IMR-90 (cell line): ENCODE measurements at regions not wholly inside any gene's neighbourhood (a gene's known extent, or its start where the extent isn't known, plus 50 kb on each side); places are given as distances from the start of the nearest gene placed in this dataset.

ENCODE experiments used
- ATAC-seq: fragments of 200-7000 bp; cut with Tn5 transposase; 2 replicates; pipeline ENCODE4 v1.9.1; 2020; ENCODE audit warnings: low read depth, mild to moderate bottlenecking, moderate library complexity
- BruUV-seq: library from RNA; stranded (reverse); fragments of 400-500 nt; replicated peaks from 2 replicates; lab custom pipeline; 2021; lab: Mats Ljungman, UMichigan
- CTCF ChIA-PET: fragments of 300-600 bp; formaldehyde crosslinking; extraction: SDS; loops from one replicate; lab custom pipeline; 2021; ENCODE audit warnings: antibody characterized with exemption; lab: Yijun Ruan, JAX
- POLR2A ChIA-PET: fragments of 300-600 bp; sonication (Branson Sonifier 250); formaldehyde crosslinking; loops from one replicate; lab custom pipeline; 2022; ENCODE audit warnings: antibody characterized with exemption; ENCODE audit not compliant: unreplicated experiment; lab: Charles Lee
- DNase-seq: peaks from one replicate; pipeline ENCODE4 v3.0.0; 2013
- H2AFZ ChIP-seq: replicated peaks from 2 replicates; pipeline ENCODE3; 2013; ENCODE audit warnings: low read length, mild to moderate bottlenecking; ENCODE audit not compliant: poor library complexity
- H2AK5ac ChIP-seq: 2 replicates; pipeline ENCODE4 v1.6.1; 2013; ENCODE audit warnings: low read depth, low read length, inconsistent platforms
- H2AK9ac ChIP-seq: replicated peaks from 2 replicates; pipeline ENCODE3; 2013; ENCODE audit warnings: mild to moderate bottlenecking, low read depth, low read length, moderate library complexity; ENCODE audit not compliant: poor library complexity
- H2BK120ac ChIP-seq: 2 replicates; pipeline ENCODE4 v1.6.1; 2013; ENCODE audit warnings: low read depth, low read length, inconsistent platforms
- H2BK15ac ChIP-seq: 3 replicates; pipeline ENCODE4 v1.6.1; 2013; ENCODE audit warnings: low read depth, low read length, inconsistent platforms
- H2BK20ac ChIP-seq: 2 replicates; pipeline ENCODE4 v1.6.1; 2013; ENCODE audit warnings: low read depth, mild to moderate bottlenecking, inconsistent platforms, low read length, moderate library complexity
- H2BK5ac ChIP-seq: 2 replicates; pipeline ENCODE4 v1.6.1; 2013; ENCODE audit warnings: mild to moderate bottlenecking, low read depth, low read length, inconsistent platforms; ENCODE audit not compliant: poor library complexity, severe bottlenecking
- H3K14ac ChIP-seq: replicated peaks from 2 replicates; pipeline ENCODE4 v1.6.1; 2013; ENCODE audit warnings: low read depth, low read length, inconsistent platforms
- H3K18ac ChIP-seq: 2 replicates; pipeline ENCODE4 v1.6.1; 2013; ENCODE audit warnings: low read depth, low read length, control low read depth
- H3K23ac ChIP-seq: 2 replicates; pipeline ENCODE4 v1.6.1; 2013; ENCODE audit warnings: low read depth, low read length, inconsistent platforms
- H3K27ac ChIP-seq: 2 replicates; pipeline ENCODE4 v1.5.1; 2013; ENCODE audit warnings: mild to moderate bottlenecking, control low read depth, low read length; ENCODE audit not compliant: insufficient read depth
- H3K27me3 ChIP-seq: 2 replicates; pipeline ENCODE4 v1.6.1; 2013; ENCODE audit warnings: low read length; ENCODE audit not compliant: control insufficient read depth, insufficient read depth
- H3K36me3 ChIP-seq: 2 replicates; pipeline ENCODE4 v1.6.1; 2013; ENCODE audit warnings: low read length, mixed read lengths; ENCODE audit not compliant: control insufficient read depth, insufficient read depth
- H3K4ac ChIP-seq: 2 replicates; pipeline ENCODE4 v1.6.1; 2013; ENCODE audit warnings: low read depth, low read length, inconsistent platforms
- H3K4me1 ChIP-seq: 2 replicates; pipeline ENCODE4 v1.6.1; 2013; ENCODE audit warnings: low read length, mixed read lengths; ENCODE audit not compliant: control insufficient read depth, insufficient read depth
- H3K4me2 ChIP-seq: 2 replicates; pipeline ENCODE4 v1.6.1; 2013; ENCODE audit warnings: low read depth, mild to moderate bottlenecking, control low read depth, low read length, moderate library complexity
- H3K4me3 ChIP-seq: 2 replicates; pipeline ENCODE4 v1.5.1; 2013; ENCODE audit warnings: low read depth, mild to moderate bottlenecking, control low read depth, low read length, moderate library complexity; ENCODE audit not compliant: insufficient read depth
- H3K56ac ChIP-seq: 2 replicates; pipeline ENCODE4 v1.6.1; 2013; ENCODE audit warnings: low read length, inconsistent platforms; ENCODE audit not compliant: insufficient read depth; ENCODE audit errors: extremely low read depth
- H3K79me1 ChIP-seq, 2 experiments: 2 replicates each; pipeline ENCODE4 v1.6.1; 2013; ENCODE audit warnings: low read length in 2 of 2, inconsistent platforms in 1 of 2, low read depth in 1 of 2
- H3K9ac ChIP-seq: 2 replicates; pipeline ENCODE4 v1.6.1; 2013; ENCODE audit warnings: low read depth, low read length, control low read depth
- H3K9me1 ChIP-seq: 2 replicates; pipeline ENCODE4 v1.6.1; 2013; ENCODE audit warnings: low read length, inconsistent platforms; ENCODE audit not compliant: insufficient read depth
- H3K9me3 ChIP-seq: 2 replicates; pipeline ENCODE4 v1.6.1; 2013; ENCODE audit warnings: low read length; ENCODE audit not compliant: control insufficient read depth, insufficient read depth
- H4K20me1 ChIP-seq: 2 replicates; pipeline ENCODE4 v1.6.1; 2013; ENCODE audit warnings: low read length, inconsistent platforms; ENCODE audit not compliant: insufficient read depth
- H4K5ac ChIP-seq: 2 replicates; pipeline ENCODE4 v1.6.1; 2013; ENCODE audit warnings: mild to moderate bottlenecking, low read depth, low read length, control low read depth
- H4K8ac ChIP-seq, 2 experiments: 2 replicates each; pipeline ENCODE4 v1.6.1; 2013; ENCODE audit warnings: low read depth in 2 of 2, low read length in 2 of 2, control low read depth in 1 of 2, inconsistent platforms in 1 of 2
- H4K91ac ChIP-seq: 2 replicates; pipeline ENCODE4 v1.6.1; 2013; ENCODE audit warnings: low read depth, low read length, inconsistent platforms; ENCODE audit not compliant: insufficient read depth
- BHLHE40 ChIP-seq: fragments of 150-350 bp; IDR thresholded peaks from 2 replicates; pipeline ENCODE4 v1.6.1; 2016; ENCODE audit warnings: mild to moderate bottlenecking, low read depth, low read length
- CEBPB ChIP-seq: IDR thresholded peaks from 2 replicates; pipeline ENCODE4 v1.6.1; 2012; ENCODE audit warnings: low read depth, low read length, improper control_type of control experiment
- CHD1 ChIP-seq: IDR thresholded peaks from 2 replicates; pipeline ENCODE4 v1.6.1; 2012; ENCODE audit warnings: low read depth, low read length, improper control_type of control experiment
- FOS ChIP-seq: fragments of 150-350 bp; IDR thresholded peaks from 2 replicates; pipeline ENCODE4 v1.6.1; 2016; ENCODE audit warnings: low read depth, low read length
- MAFK ChIP-seq: IDR thresholded peaks from 2 replicates; pipeline ENCODE4 v1.6.1; 2012; ENCODE audit warnings: low read depth, low read length, improper control_type of control experiment
- MAZ ChIP-seq: IDR thresholded peaks from 2 replicates; pipeline ENCODE4 v1.6.1; 2012; ENCODE audit warnings: low read depth, mild to moderate bottlenecking, low read length, improper control_type of control experiment, moderate library complexity, borderline replicate concordance
- MXI1 ChIP-seq: IDR thresholded peaks from 2 replicates; pipeline ENCODE4 v1.6.1; 2012; ENCODE audit warnings: low read depth, mild to moderate bottlenecking, low read length, moderate library complexity, borderline replicate concordance
- NFE2L2 ChIP-seq: fragments of 150-350 bp; IDR thresholded peaks from 2 replicates; pipeline ENCODE4 v1.6.1; 2016; ENCODE audit warnings: low read depth, mild to moderate bottlenecking, low read length
- POLR2A ChIP-seq: IDR thresholded peaks from 2 replicates; pipeline ENCODE4 v1.6.1; 2012; ENCODE audit warnings: mild to moderate bottlenecking, low read depth, low read length
- RAD21 ChIP-seq: IDR thresholded peaks from 2 replicates; pipeline ENCODE4 v1.6.1; 2012; ENCODE audit warnings: low read length, improper control_type of control experiment
- RCOR1 ChIP-seq: IDR thresholded peaks from 2 replicates; pipeline ENCODE4 v1.6.1; 2012; ENCODE audit warnings: mild to moderate bottlenecking, low read length, improper control_type of control experiment; ENCODE audit not compliant: insufficient replicate concordance
- RFX5 ChIP-seq: IDR thresholded peaks from 2 replicates; pipeline ENCODE4 v1.8.0; 2012; ENCODE audit warnings: low read depth, mild to moderate bottlenecking, low read length, moderate library complexity
- SMC3 ChIP-seq: fragments of 150-350 bp; IDR thresholded peaks from 2 replicates; pipeline ENCODE4 v1.6.1; 2016; ENCODE audit warnings: low read depth, mild to moderate bottlenecking, antibody characterized with exemption, low read length, moderate library complexity
- WGBS, 2 experiments: methylation state at CpG; one replicate each; pipeline versions ENCODE4 v1.1.5 to v1.1.7; 2013; ENCODE audit warnings: missing lambda C conversion rate in 2 of 2; ENCODE audit not compliant: insufficient read length in 1 of 2; ENCODE audit errors: extremely low coverage in 2 of 2; 5-methylcytosine and 5-hydroxymethylcytosine counted together
- dilution Hi-C: fragments of 300-500 bp; cut with HindIII; formaldehyde crosslinking; loops from one replicate; pipeline ENCODE4 v1.14.3; 2018; ENCODE audit warnings: low sequenced_read_pairs; ENCODE audit not compliant: unreplicated experiment
- in situ Hi-C: fragments of 300-500 bp; cut with MboI; formaldehyde crosslinking; loops from 3 replicates; pipeline ENCODE4 v1.14.3; 2019; ENCODE audit warnings: low sequenced_read_pairs, inconsistent platforms, mixed read lengths
- intact Hi-C: fragments of 100-400 bp; cut with micrococcal nuclease; formaldehyde crosslinking; loops from 2 replicates; pipeline ENCODE4 v1.10.0; 2022
- TF ChIP-seq, protein P1 (sequence below): fragments of 150-350 bp; IDR thresholded peaks from 2 replicates; pipeline ENCODE4 v1.6.1; 2017; ENCODE audit warnings: mild to moderate bottlenecking, antibody characterized with exemption, low read length, low read depth
- TF ChIP-seq, protein P2 (sequence below): conservative IDR thresholded peaks from 2 replicates; pipeline ENCODE4 v1.5.1; 2012; ENCODE audit warnings: mild to moderate bottlenecking, low read depth, low read length, improper control_type of control experiment
- TF ChIP-seq, protein P3 (sequence below): fragments of 150-350 bp; IDR thresholded peaks from 2 replicates; pipeline ENCODE4 v1.6.1; 2016; ENCODE audit warnings: low read depth, mild to moderate bottlenecking, low read length, moderate library complexity, borderline replicate concordance

DNA sequence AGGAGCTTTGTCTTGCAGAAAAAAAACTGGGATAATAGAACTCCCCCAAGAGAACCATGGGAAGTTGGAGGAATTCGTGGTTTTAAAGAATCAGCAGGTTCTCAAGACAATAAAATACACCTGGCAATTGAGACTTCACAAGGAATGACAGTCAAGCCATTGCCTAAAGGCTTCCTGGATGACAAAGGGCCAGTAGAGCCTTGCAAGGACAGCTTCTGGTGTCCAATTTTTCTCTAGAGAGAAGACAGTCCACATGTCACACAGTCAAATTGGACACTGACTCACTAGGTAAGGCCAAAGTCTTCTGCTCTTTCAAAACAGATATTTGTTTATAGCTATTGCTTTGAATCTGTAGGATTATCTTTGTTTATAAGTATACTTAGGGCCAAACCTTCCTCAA, 80.3 kb upstream of the BMP5 start:
- Histone ChIP-seq H3K9ac (no peak overlapping the region), H3K4me1 (no peaks in the 10 kb centered on the region; the same call in 1 of the 2 replicates), H4K91ac (no peak overlapping the region), H3K27me3 (no peaks in the 10 kb centered on the region), H3K4me2 (no peak overlapping the region), H2BK120ac (no peak overlapping the region), H2AK9ac (no peak overlapping the region), H3K9me1 (no peaks in the 10 kb centered on the region), H4K8ac (no peak overlapping the region), H4K5ac (no peak overlapping the region), H3K36me3 (no peaks in the 10 kb centered on the region), H3K27ac (no peak overlapping the region), H2BK5ac (no peak overlapping the region), H2AFZ (no peak overlapping the region), H3K56ac (no peak overlapping the region), H3K4me3 (no peak overlapping the region), H3K14ac (no peak overlapping the region), H3K18ac (no peak overlapping the region), H3K9me3 (no peaks in the 10 kb centered on the region; the same call in 1 of the 2 replicates), H2BK20ac (no peak overlapping the region), H2AK5ac (no peak overlapping the region), H3K4ac (no peak overlapping the region), H3K79me1 (no peaks in the 10 kb centered on the region), H3K23ac (no peak overlapping the region), H4K20me1 (no peaks in the 10 kb centered on the region), H2BK15ac (no peak overlapping the region)
- no TSS peak for BruUV-seq
- CTCF ChIA-PET = interaction anchor here (0.7 to 2.0 kb wide), 2 partner anchors 511 to 679 kb away, joined by 3 to 5 read pairs; no protein-coding TSS in a partner anchor
- TF ChIP-seq MXI1 = no peak
- TF ChIP-seq MAZ = no peak
- no peak for TF ChIP-seq RFX5
- TF ChIP-seq NFE2L2 = no peak
- TF ChIP-seq CEBPB = no peak
- no peak for TF ChIP-seq SMC3
- no peak for TF ChIP-seq BHLHE40
- TF ChIP-seq FOS = no peak
- TF ChIP-seq, protein P1, sequence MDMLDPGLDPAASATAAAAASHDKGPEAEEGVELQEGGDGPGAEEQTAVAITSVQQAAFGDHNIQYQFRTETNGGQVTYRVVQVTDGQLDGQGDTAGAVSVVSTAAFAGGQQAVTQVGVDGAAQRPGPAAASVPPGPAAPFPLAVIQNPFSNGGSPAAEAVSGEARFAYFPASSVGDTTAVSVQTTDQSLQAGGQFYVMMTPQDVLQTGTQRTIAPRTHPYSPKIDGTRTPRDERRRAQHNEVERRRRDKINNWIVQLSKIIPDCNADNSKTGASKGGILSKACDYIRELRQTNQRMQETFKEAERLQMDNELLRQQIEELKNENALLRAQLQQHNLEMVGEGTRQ = no peak
- no peak for TF ChIP-seq MAFK
- TF ChIP-seq RAD21 = no peak
- no peak for TF ChIP-seq POLR2A
- TF ChIP-seq RCOR1 = no peak
- TF ChIP-seq, protein P2, sequence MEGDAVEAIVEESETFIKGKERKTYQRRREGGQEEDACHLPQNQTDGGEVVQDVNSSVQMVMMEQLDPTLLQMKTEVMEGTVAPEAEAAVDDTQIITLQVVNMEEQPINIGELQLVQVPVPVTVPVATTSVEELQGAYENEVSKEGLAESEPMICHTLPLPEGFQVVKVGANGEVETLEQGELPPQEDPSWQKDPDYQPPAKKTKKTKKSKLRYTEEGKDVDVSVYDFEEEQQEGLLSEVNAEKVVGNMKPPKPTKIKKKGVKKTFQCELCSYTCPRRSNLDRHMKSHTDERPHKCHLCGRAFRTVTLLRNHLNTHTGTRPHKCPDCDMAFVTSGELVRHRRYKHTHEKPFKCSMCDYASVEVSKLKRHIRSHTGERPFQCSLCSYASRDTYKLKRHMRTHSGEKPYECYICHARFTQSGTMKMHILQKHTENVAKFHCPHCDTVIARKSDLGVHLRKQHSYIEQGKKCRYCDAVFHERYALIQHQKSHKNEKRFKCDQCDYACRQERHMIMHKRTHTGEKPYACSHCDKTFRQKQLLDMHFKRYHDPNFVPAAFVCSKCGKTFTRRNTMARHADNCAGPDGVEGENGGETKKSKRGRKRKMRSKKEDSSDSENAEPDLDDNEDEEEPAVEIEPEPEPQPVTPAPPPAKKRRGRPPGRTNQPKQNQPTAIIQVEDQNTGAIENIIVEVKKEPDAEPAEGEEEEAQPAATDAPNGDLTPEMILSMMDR = no peak
- TF ChIP-seq, protein P3, sequence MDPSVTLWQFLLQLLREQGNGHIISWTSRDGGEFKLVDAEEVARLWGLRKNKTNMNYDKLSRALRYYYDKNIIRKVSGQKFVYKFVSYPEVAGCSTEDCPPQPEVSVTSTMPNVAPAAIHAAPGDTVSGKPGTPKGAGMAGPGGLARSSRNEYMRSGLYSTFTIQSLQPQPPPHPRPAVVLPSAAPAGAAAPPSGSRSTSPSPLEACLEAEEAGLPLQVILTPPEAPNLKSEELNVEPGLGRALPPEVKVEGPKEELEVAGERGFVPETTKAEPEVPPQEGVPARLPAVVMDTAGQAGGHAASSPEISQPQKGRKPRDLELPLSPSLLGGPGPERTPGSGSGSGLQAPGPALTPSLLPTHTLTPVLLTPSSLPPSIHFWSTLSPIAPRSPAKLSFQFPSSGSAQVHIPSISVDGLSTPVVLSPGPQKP = no peak
- no peak for TF ChIP-seq CHD1
- dilution Hi-C loops = no loop called here
- no peak for DNase-seq
- in situ Hi-C loops = loop anchor here (5.0 kb wide), 1 partner anchor 678 kb away; no protein-coding TSS in a partner anchor
- WGBS, 2 experiments = no CpG with 5 or more reads among the region's 1 CpG
- ATAC-seq = no peak
- POLR2A ChIA-PET = no interaction called here
- intact Hi-C loops = no loop called here
